ENCODE measurements at regions not wholly inside any gene's neighbourhood (a gene's known extent, or its start where the extent isn't known, plus 50 kb on each side); places are given as distances from the start of the nearest gene placed in this dataset.

GRCh38 chr9:107938801-107939386 is 449.3 kb upstream of the KLF4 start:
- TF ChIP-seq CTCF (conservative IDR thresholded peaks at IDR 0.05; ENCODE audit: low read depth, low read length) (no peak), BHLHE40 (IDR thresholded peaks at IDR 0.05; ENCODE audit: low read depth, low read length) (no peak), USF2 (IDR thresholded peaks at IDR 0.05; ENCODE audit: low read depth, low read length) (no peak), MAZ (IDR thresholded peaks at IDR 0.05; ENCODE audit: borderline replicate concordance, low read depth, low read length) (no peak), POLR2A (IDR thresholded peaks at IDR 0.05; ENCODE audit: low read depth, low read length) (no peak), ELK1 (IDR thresholded peaks at IDR 0.05; ENCODE audit: borderline replicate concordance, low read depth, low read length) (no peak), RAD21 (IDR thresholded peaks at IDR 0.05; ENCODE audit: low read length) (no peak), RCOR1 (IDR thresholded peaks at IDR 0.05; ENCODE audit: insufficient replicate concordance, low read length) (no peak), CEBPB (IDR thresholded peaks at IDR 0.05; ENCODE audit: low read depth, low read length) (no peak), FOS (IDR thresholded peaks at IDR 0.05; ENCODE audit: low read depth, low read length) (no peak), MXI1 (IDR thresholded peaks at IDR 0.05; ENCODE audit: borderline replicate concordance, low read depth, low read length) (no peak), MAFK (IDR thresholded peaks at IDR 0.05; ENCODE audit: low read depth, low read length) (no peak), RFX5 (IDR thresholded peaks at IDR 0.05; ENCODE audit: low read depth, low read length) (no peak), NFE2L2 (IDR thresholded peaks at IDR 0.05; ENCODE audit: low read depth, low read length) (no peak)
